ENCODE measurements at regions not wholly inside any gene's neighbourhood (a gene's known extent, or its start where the extent isn't known, plus 50 kb on each side); places are given as distances from the start of the nearest gene placed in this dataset.

DNA sequence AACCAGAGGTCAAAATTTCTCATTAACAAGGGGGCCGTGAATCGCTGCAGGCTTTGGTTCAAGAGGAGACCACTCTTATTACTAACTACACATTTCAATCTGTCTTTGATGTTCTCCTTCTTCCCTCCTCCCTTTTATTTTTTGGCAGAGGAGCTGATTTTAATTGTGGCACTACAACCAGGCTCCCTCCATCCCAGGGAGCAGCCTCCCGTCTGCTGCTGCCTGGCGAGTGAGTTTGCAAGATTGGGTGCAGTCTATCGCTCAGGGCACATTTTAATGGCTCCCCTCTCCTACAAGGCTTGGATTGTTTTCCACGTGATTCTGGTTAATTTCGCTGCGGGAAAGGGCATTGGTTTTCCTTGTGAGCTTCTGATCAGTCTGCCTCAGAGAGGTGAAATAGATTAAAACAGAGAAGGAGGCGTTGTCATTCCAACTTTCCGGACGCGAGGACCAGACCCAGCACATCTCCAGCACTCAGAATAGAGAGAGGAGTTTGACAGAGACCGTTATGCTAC, 81.4 kb downstream of the KCTD15 start:
- Histone ChIP-seq H3K27ac (no peak overlapping the region), H3K36me3 (ENCODE audit: insufficient read depth, low read length) (no peaks in the 10 kb centered on the region), H3K9me3 (ENCODE audit: low read depth, low read length) (no peaks in the 10 kb centered on the region), H3K9ac (ENCODE audit: insufficient read length) (no peak overlapping the region), H3K4me3 (no peak overlapping the region)
- DNase-seq (ENCODE audit: low read depth, low spot score), result no peak
- no peak for TF ChIP-seq EZH2 (IDR thresholded peaks at IDR 0.05)
- TF ChIP-seq FOXP2 (optimal IDR thresholded peaks at IDR 0.05; ENCODE audit: control extremely low read depth, extremely low read length, insufficient read depth), result no peak
- TF ChIP-seq POLR2AphosphoS5 (IDR thresholded peaks at IDR 0.05; ENCODE audit: borderline replicate concordance, low read depth, low read length), result no peak

DNA sequence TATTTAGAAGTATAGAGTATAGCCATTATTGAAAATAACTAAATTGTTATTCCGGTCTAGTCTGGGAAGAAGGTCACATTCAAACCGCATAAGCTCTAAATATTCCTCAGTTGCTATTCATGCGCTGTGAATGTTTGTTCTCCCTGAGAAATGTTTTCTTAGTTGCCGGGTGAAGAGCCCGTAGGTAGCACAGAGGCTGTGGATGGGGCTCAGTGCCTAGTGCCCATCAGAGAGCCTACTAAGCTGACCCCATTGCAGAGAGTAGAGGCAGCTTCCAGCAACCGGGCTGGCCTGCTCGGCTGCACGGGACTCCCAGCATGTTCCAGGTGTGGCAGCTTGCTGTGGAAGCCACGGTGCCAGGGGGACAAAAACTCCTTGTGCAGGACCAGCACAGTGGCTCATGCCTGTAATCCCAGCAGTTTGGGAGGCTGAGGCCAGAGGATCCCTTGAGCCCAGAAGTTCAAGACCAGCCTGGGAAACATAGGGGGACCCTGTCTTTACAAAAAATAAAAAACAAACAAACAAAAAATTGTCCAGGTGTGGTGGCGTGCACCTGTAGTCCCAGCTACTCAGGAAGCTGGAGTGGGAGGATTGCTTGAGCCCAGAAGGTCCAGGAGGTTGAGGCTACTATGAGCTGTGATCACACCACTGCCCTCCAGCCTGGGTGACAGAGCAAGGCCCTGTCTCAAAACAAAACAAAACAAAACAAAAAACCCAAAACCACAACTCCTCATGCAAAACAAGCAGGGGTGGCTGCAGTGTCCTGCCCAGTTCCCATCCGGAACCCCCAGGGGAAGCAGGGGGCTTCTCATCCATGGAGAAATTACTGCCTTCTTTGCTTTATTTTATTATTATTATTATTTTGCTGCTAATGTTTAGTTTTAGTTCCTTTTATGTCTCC, 82.5 kb downstream of the KCTD15 start:
- Histone ChIP-seq H3K4me3 (no peak overlapping the region), H3K9me3 (ENCODE audit: low read depth, low read length) (no peaks in the 10 kb centered on the region), H3K27ac (no peak overlapping the region), H3K36me3 (ENCODE audit: insufficient read depth, low read length) (no peaks in the 10 kb centered on the region), H3K9ac (ENCODE audit: insufficient read length) (no peak overlapping the region)
- DNase-seq (ENCODE audit: low read depth, low spot score), result no peak
- TF ChIP-seq POLR2AphosphoS5 (IDR thresholded peaks at IDR 0.05; ENCODE audit: borderline replicate concordance, low read depth, low read length) (no peak), EZH2 (IDR thresholded peaks at IDR 0.05) (no peak), FOXP2 (optimal IDR thresholded peaks at IDR 0.05; ENCODE audit: control extremely low read depth, extremely low read length, insufficient read depth) (no peak)

DNA sequence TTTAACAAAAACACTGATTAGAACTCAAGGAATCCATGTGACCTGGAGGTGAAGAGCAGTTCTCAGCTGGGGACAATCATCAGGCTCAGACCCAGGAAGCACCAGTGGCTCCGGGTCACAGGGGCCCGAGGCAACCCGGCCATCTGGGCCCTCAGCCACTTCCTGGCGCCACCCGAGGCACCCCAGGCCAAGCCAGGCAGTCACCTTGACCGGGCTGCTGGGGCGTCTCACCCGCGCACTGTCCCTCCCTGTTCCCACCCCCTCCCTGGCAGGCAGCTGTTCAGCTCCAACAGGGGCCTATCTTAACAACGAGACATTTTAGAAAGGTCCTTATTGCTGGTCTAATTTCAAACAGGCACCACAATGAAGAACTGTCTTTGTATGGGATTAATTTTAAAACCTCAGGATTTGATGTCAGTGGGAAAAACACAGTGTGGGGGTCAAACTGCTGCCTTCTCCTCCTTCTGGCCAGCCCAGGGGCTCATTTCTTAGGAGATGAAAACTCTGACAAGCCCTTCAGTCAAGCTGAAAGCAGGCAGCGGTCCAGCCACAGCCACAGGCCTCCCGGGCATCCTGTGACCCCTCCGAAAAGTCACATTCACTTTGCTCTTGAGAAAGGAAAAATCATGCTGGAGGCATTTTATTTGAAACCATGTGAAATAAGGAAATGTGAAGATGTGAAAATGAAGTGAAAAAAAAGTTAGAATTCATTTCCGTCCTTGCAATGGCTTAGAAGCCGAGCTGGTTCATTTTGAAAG, 83.3 kb downstream of the KCTD15 start:
- TF ChIP-seq FOXP2 (optimal IDR thresholded peaks at IDR 0.05; ENCODE audit: control extremely low read depth, extremely low read length, insufficient read depth) (no peak), EZH2 (IDR thresholded peaks at IDR 0.05) (no peak), POLR2AphosphoS5 (IDR thresholded peaks at IDR 0.05; ENCODE audit: borderline replicate concordance, low read depth, low read length) (no peak)
- no peak for DNase-seq (ENCODE audit: low read depth, low spot score)
- H3K4me3 ChIP-seq, result no peak overlapping the region
- H3K27ac ChIP-seq, result peak overlapping the region; percentile 46; the same call in 1 of the 2 replicates
- no peaks in the 10 kb centered on the region for H3K9me3 ChIP-seq (ENCODE audit: low read depth, low read length)
- no peak overlapping the region for H3K9ac ChIP-seq (ENCODE audit: insufficient read length)
- no peaks in the 10 kb centered on the region for H3K36me3 ChIP-seq (ENCODE audit: insufficient read depth, low read length)

DNA sequence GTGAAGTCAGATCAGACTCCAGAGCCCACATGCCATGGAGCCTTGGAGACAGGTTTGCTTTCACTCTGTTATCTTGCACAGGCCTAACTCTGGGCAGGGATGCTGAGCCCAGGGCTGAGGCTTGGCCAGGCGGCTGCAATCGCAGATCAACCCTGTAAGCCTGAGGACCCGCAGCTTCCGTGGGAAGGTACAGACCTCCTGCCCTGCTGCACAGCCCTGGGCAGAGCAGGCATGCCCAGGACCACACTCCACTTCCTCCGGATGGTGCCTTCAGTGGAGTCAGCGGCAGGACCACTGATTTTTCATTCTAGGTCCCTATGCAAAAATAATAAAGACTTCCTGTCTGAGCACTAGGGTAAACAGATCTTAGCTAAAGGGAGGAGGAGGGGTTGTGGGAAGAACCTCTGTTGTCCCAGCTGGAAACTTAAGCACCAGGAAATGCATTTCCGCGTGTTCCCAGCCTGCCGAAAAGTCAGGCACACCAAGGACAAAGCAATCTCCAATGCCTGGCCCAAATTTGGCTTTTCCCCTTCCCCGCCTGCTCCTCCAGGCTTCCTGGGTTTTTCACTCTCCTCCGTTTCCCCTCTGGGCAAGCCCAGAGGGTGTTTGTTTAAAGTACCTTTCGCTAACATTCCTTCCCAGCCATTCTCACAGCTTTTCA, 87.3 kb downstream of the KCTD15 start:
- peak overlapping the region; percentile 56 for H3K9ac ChIP-seq (ENCODE audit: insufficient read length)

DNA sequence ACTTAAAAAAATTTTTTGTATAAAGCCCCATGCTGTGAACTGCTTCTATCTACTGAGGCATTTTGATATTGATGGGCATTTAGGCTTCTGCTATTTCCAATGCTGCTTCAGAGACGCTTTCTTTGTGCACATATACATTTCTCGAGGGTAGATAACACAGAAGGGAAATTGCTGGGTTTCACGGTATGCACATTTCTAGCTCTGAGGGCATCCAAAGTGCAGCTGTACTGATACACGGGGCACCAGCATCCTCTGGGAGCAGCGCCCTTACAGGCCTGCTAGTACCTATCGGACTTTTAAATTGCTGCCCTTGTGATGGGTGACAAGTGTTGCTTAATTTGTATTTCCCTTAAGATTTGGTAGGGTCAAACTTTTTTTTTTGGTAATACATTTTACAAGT, 88.6 kb downstream of the KCTD15 start:
- Histone ChIP-seq H3K36me3 (ENCODE audit: insufficient read depth, low read length) (no peaks in the 10 kb centered on the region), H3K9ac (ENCODE audit: insufficient read length) (no peak overlapping the region), H3K27ac (no peak overlapping the region), H3K9me3 (ENCODE audit: low read depth, low read length) (no peaks in the 10 kb centered on the region), H3K4me3 (no peak overlapping the region)
- DNase-seq (ENCODE audit: low read depth, low spot score), result no peak
- TF ChIP-seq FOXP2 (optimal IDR thresholded peaks at IDR 0.05; ENCODE audit: control extremely low read depth, extremely low read length, insufficient read depth) (no peak), POLR2AphosphoS5 (IDR thresholded peaks at IDR 0.05; ENCODE audit: borderline replicate concordance, low read depth, low read length) (no peak), EZH2 (IDR thresholded peaks at IDR 0.05) (no peak)

More for the DNA sequence above, 87.3 kb downstream of the KCTD15 start:
- peak; percentile 32 for DNase-seq (ENCODE audit: low read depth, low spot score)
- Histone ChIP-seq H3K9me3 (ENCODE audit: low read depth, low read length) (no peaks in the 10 kb centered on the region), H3K4me3 (peak overlapping the region; percentile 73), H3K36me3 (ENCODE audit: insufficient read depth, low read length) (no peaks in the 10 kb centered on the region), H3K27ac (peak overlapping the region; percentile 90)
- TF ChIP-seq FOXP2 (optimal IDR thresholded peaks at IDR 0.05; ENCODE audit: control extremely low read depth, extremely low read length, insufficient read depth), result no peak
- TF ChIP-seq EZH2 (IDR thresholded peaks at IDR 0.05), result no peak
- no peak; the same call in 1 of the 2 replicates for TF ChIP-seq POLR2AphosphoS5 (IDR thresholded peaks at IDR 0.05; ENCODE audit: borderline replicate concordance, low read depth, low read length)

GRCh38 chr19:33887891-33888290, 91.2 kb downstream of the KCTD15 start:
- Histone ChIP-seq H3K9ac (ENCODE audit: insufficient read length) (no peak overlapping the region), H3K4me3 (no peak overlapping the region), H3K27ac (no peak overlapping the region), H3K36me3 (ENCODE audit: insufficient read depth, low read length) (no peaks in the 10 kb centered on the region), H3K9me3 (ENCODE audit: low read depth, low read length) (no peaks in the 10 kb centered on the region)
- DNase-seq (ENCODE audit: low read depth, low spot score), result no peak
- TF ChIP-seq EZH2 (IDR thresholded peaks at IDR 0.05) (no peak), FOXP2 (optimal IDR thresholded peaks at IDR 0.05; ENCODE audit: control extremely low read depth, extremely low read length, insufficient read depth) (no peak), POLR2AphosphoS5 (IDR thresholded peaks at IDR 0.05; ENCODE audit: borderline replicate concordance, low read depth, low read length) (no peak)

DNA sequence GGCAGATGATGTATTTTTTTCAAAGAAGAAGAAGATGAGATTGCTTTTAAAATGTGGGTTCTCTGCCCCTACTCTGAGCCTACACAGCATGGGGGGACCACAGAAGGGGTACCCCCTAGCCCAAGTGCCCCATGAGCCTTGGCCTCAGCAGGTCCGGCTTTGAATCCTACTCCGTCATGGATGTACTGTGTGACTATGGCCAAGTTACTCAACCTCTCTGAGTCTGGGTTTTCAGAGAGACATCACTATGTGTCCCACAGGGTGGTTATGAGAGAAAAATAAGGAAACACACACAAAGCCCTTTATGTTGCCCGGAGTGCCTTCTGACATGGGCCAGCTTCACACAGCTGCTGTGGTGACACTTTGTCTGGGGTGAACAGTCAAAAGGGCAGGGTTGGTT, 92.0 kb downstream of the KCTD15 start:
- no peaks in the 10 kb centered on the region for H3K9me3 ChIP-seq (ENCODE audit: low read depth, low read length)
- TF ChIP-seq EZH2 (IDR thresholded peaks at IDR 0.05) (no peak), POLR2AphosphoS5 (IDR thresholded peaks at IDR 0.05; ENCODE audit: borderline replicate concordance, low read depth, low read length) (no peak), FOXP2 (optimal IDR thresholded peaks at IDR 0.05; ENCODE audit: control extremely low read depth, extremely low read length, insufficient read depth) (no peak)
- no peak overlapping the region for H3K9ac ChIP-seq (ENCODE audit: insufficient read length)
- no peak for DNase-seq (ENCODE audit: low read depth, low spot score)
- no peak overlapping the region for H3K27ac ChIP-seq
- H3K4me3 ChIP-seq, result no peak overlapping the region
- H3K36me3 ChIP-seq (ENCODE audit: insufficient read depth, low read length), result no peaks in the 10 kb centered on the region

GRCh38 chr19:33890569-33890968, 93.9 kb downstream of the KCTD15 start:
- H3K9me3 ChIP-seq (ENCODE audit: low read depth, low read length), result no peaks in the 10 kb centered on the region
- no peak for DNase-seq (ENCODE audit: low read depth, low spot score)
- no peak overlapping the region for H3K27ac ChIP-seq
- H3K4me3 ChIP-seq, result no peak overlapping the region
- TF ChIP-seq POLR2AphosphoS5 (IDR thresholded peaks at IDR 0.05; ENCODE audit: borderline replicate concordance, low read depth, low read length) (no peak), FOXP2 (optimal IDR thresholded peaks at IDR 0.05; ENCODE audit: control extremely low read depth, extremely low read length, insufficient read depth) (no peak), EZH2 (IDR thresholded peaks at IDR 0.05) (no peak)
- no peak overlapping the region for H3K9ac ChIP-seq (ENCODE audit: insufficient read length)
- H3K36me3 ChIP-seq (ENCODE audit: insufficient read depth, low read length), result no peaks in the 10 kb centered on the region
